ENCODE measurements at regions not wholly inside any gene's neighbourhood (a gene's known extent, or its start where the extent isn't known, plus 50 kb on each side); places are given as distances from the start of the nearest gene placed in this dataset.
"Not testable (repeated sequence)": the region's sequence is repeated elsewhere in the genome, so short reads cannot be mapped to it uniquely, and the experiment has no call there.

- no peak for DNase-seq (ENCODE audit: low read depth)
- TF ChIP-seq CTCF (IDR thresholded peaks at IDR 0.05; ENCODE audit: insufficient read depth, low read depth, low read length, missing control alignments): no peak
- H3K4me3 ChIP-seq (ENCODE audit: low read depth, low read length): no peak overlapping the region
Observed at GRCh38 chr7:79997345-79997744, 137.3 kb upstream of the GNAI1 start.

GRCh38 chr7:79995741-79996140 is 138.9 kb upstream of the GNAI1 start:
- not testable (repeated sequence) for DNase-seq (ENCODE audit: low read depth); H3K4me3 ChIP-seq (ENCODE audit: low read depth, low read length)

- no peak for DNase-seq (ENCODE audit: low read depth)
- H3K4me3 ChIP-seq (ENCODE audit: low read depth, low read length): no peak overlapping the region
- TF ChIP-seq CTCF (IDR thresholded peaks at IDR 0.05; ENCODE audit: insufficient read depth, low read depth, low read length, missing control alignments): no peak
Observed at GRCh38 chr7:79988653-79989052, 146.0 kb upstream of the GNAI1 start.

GRCh38 chr7:79984210-79984609 is 150.4 kb upstream of the GNAI1 start:
- DNase-seq (ENCODE audit: low read depth): no peak

GRCh38 chr7:79982141-79982770 is 152.4 kb upstream of the GNAI1 start:
- TF ChIP-seq CTCF (IDR thresholded peaks at IDR 0.05; ENCODE audit: insufficient read depth, low read depth, low read length, missing control alignments): no peak
- DNase-seq (ENCODE audit: low read depth): no peak

More at GRCh38 chr7:79984210-79984609, 150.4 kb upstream of the GNAI1 start:
- no peak overlapping the region for H3K4me3 ChIP-seq (ENCODE audit: low read depth, low read length)
- TF ChIP-seq CTCF (IDR thresholded peaks at IDR 0.05; ENCODE audit: insufficient read depth, low read depth, low read length, missing control alignments): no peak

GRCh38 chr7:79980376-79980775 is 154.3 kb upstream of the GNAI1 start:
- DNase-seq (ENCODE audit: low read depth): no peak
- no peak for TF ChIP-seq CTCF (IDR thresholded peaks at IDR 0.05; ENCODE audit: insufficient read depth, low read depth, low read length, missing control alignments)
- H3K4me3 ChIP-seq (ENCODE audit: low read depth, low read length): no peak overlapping the region

More at GRCh38 chr7:79982141-79982770, 152.4 kb upstream of the GNAI1 start:
- H3K4me3 ChIP-seq (ENCODE audit: low read depth, low read length): no peak overlapping the region

GRCh38 chr7:79979437-79979836 is 155.2 kb upstream of the GNAI1 start:
- no peak for TF ChIP-seq CTCF (IDR thresholded peaks at IDR 0.05; ENCODE audit: insufficient read depth, low read depth, low read length, missing control alignments)
- no peak for DNase-seq (ENCODE audit: low read depth)
- H3K4me3 ChIP-seq (ENCODE audit: low read depth, low read length): no peak overlapping the region

All from GM12865 (cell line).